Neural progenitor cell (in vitro differentiated cells): ENCODE measurements at regions not wholly inside any gene's neighbourhood (a gene's known extent, or its start where the extent isn't known, plus 50 kb on each side); places are given as distances from the start of the nearest gene placed in this dataset.

Source experiments
- DNase-seq: peaks from one replicate; pipeline ENCODE4 v3.0.0-alpha.2; 2016; ENCODE audit warnings: low spot score
- H2AFZ ChIP-seq: fragments of 200-600 bp; sonication (generic); replicated peaks from 2 replicates; pipeline ENCODE4 v1.6.1; 2016; ENCODE audit warnings: antibody characterized with exemption
- H3F3A ChIP-seq: fragments of 200-600 bp; sonication (generic); 2 replicates; pipeline ENCODE4 v1.6.1; 2016; ENCODE audit warnings: antibody characterized with exemption, low read depth
- H3K27ac ChIP-seq: fragments of 200-600 bp; sonication (generic); 2 replicates; pipeline ENCODE4 v1.5.1; 2016; ENCODE audit warnings: mild to moderate bottlenecking
- H3K27me3 ChIP-seq: fragments of 200-600 bp; sonication (generic); 2 replicates; pipeline ENCODE4 v1.6.1; 2016; ENCODE audit warnings: mild to moderate bottlenecking, moderate library complexity
- H3K36me3 ChIP-seq: fragments of 200-600 bp; sonication (generic); 2 replicates; pipeline ENCODE4 v1.5.1; 2016
- H3K4me1 ChIP-seq: fragments of 200-600 bp; sonication (generic); 2 replicates; pipeline ENCODE4 v1.6.1; 2016; ENCODE audit warnings: mixed run types
- H3K4me2 ChIP-seq: fragments of 200-600 bp; sonication (generic); 2 replicates; pipeline ENCODE4 v1.6.1; 2016
- H3K4me3 ChIP-seq: fragments of 200-600 bp; sonication (generic); 2 replicates; pipeline ENCODE4 v1.5.1; 2016
- H3K79me2 ChIP-seq: fragments of 200-600 bp; sonication (generic); 2 replicates; pipeline ENCODE4 v1.6.1; 2016; ENCODE audit warnings: low read depth
- H3K9ac ChIP-seq: fragments of 200-600 bp; sonication (generic); 2 replicates; pipeline ENCODE4 v1.6.1; 2016
- H3K9me3 ChIP-seq: fragments of 200-600 bp; sonication (generic); 2 replicates; pipeline ENCODE4 v1.5.1; 2016; ENCODE audit warnings: low read depth
- H4K20me1 ChIP-seq: fragments of 200-600 bp; sonication (generic); 2 replicates; pipeline ENCODE4 v1.6.1; 2016; ENCODE audit warnings: low read depth
- H3K27ac Mint-ChIP-seq: 3 replicates; pipeline ENCODE4 v1.8.0; 2021; ENCODE audit warnings: mixed read lengths
- H3K27me3 Mint-ChIP-seq: 2 replicates; pipeline ENCODE4 v1.8.0; 2022; ENCODE audit warnings: low read depth, mild to moderate bottlenecking, inconsistent platforms, moderate library complexity, mixed read lengths; ENCODE audit not compliant: insufficient read depth
- H3K36me3 Mint-ChIP-seq: 3 replicates; pipeline ENCODE4 v1.8.0; 2021; ENCODE audit warnings: mixed read lengths
- H3K4me1 Mint-ChIP-seq: 3 replicates; pipeline ENCODE4 v1.8.0; 2021; ENCODE audit warnings: mixed read lengths
- H3K4me3 Mint-ChIP-seq: 3 replicates; pipeline ENCODE4 v1.8.0; 2021; ENCODE audit warnings: mild to moderate bottlenecking, moderate library complexity, mixed read lengths
- H3K9me3 Mint-ChIP-seq: 3 replicates; pipeline ENCODE4 v1.8.0; 2020; ENCODE audit warnings: mixed read lengths
- EZH2 ChIP-seq: fragments of 200-600 bp; sonication (generic); IDR thresholded peaks from 2 replicates; pipeline ENCODE4 v1.6.1; 2017; ENCODE audit warnings: antibody characterized with exemption, mild to moderate bottlenecking, moderate library complexity
- EZH2phosphoT487 ChIP-seq: fragments of 200-600 bp; sonication (generic); IDR thresholded peaks from 2 replicates; pipeline ENCODE4 v1.6.1; 2017; ENCODE audit warnings: antibody characterized with exemption
- TF ChIP-seq, protein P1 (sequence below): fragments of 200-600 bp; sonication (generic); IDR thresholded peaks from 2 replicates; pipeline ENCODE4 v1.5.1; 2017; ENCODE audit warnings: antibody characterized with exemption, mild to moderate bottlenecking

DNA sequence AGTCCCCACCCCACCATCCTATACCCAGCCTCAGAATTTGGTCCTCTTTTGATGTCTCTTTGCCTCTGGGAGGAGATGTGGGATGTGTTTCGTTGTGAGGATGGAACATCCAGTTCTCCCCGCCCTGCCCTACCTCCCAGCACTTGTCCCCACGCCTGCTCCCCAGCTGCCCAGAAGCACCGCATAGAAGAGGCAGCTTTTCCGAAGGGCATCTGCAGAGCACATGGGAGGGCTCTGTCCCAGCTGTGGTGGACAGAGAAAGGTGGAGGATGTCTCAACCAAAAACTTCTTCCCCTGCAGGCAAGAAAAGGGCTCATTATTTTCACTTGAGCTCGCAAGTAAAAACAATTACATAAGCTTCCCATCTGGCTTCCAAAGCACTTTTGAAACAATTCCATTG is 302.6 kb downstream of the PCNX1 start:
- Histone ChIP-seq H3K9ac (no peak overlapping the region), H3F3A (peaks cover 8% of the 10 kb centered on the region), H3K4me2 (no peak overlapping the region), H2AFZ (peak overlapping the region; percentile 93), H3K27ac (peak overlapping the region; percentile 46), H3K4me1 (peaks cover 15% of the 10 kb centered on the region), H3K27me3 (no peaks in the 10 kb centered on the region), H3K9me3 (no peaks in the 10 kb centered on the region), H4K20me1 (no peaks in the 10 kb centered on the region), H3K4me3 (no peak overlapping the region), H3K36me3 (no peaks in the 10 kb centered on the region), H3K79me2 (no peaks in the 10 kb centered on the region)
- DNase-seq: no peak
- H3K27me3 Mint-ChIP-seq: peaks cover 2% of the 10 kb centered on the region
- no peak overlapping the region for H3K27ac Mint-ChIP-seq
- peaks cover 11% of the 10 kb centered on the region for H3K4me1 Mint-ChIP-seq
- no peak overlapping the region for H3K4me3 Mint-ChIP-seq
- H3K9me3 Mint-ChIP-seq: no peaks in the 10 kb centered on the region
- TF ChIP-seq, protein P1, sequence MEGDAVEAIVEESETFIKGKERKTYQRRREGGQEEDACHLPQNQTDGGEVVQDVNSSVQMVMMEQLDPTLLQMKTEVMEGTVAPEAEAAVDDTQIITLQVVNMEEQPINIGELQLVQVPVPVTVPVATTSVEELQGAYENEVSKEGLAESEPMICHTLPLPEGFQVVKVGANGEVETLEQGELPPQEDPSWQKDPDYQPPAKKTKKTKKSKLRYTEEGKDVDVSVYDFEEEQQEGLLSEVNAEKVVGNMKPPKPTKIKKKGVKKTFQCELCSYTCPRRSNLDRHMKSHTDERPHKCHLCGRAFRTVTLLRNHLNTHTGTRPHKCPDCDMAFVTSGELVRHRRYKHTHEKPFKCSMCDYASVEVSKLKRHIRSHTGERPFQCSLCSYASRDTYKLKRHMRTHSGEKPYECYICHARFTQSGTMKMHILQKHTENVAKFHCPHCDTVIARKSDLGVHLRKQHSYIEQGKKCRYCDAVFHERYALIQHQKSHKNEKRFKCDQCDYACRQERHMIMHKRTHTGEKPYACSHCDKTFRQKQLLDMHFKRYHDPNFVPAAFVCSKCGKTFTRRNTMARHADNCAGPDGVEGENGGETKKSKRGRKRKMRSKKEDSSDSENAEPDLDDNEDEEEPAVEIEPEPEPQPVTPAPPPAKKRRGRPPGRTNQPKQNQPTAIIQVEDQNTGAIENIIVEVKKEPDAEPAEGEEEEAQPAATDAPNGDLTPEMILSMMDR: no peak
- TF ChIP-seq EZH2phosphoT487 (no peak), EZH2 (no peak)
- H3K36me3 Mint-ChIP-seq: no peaks in the 10 kb centered on the region

DNA sequence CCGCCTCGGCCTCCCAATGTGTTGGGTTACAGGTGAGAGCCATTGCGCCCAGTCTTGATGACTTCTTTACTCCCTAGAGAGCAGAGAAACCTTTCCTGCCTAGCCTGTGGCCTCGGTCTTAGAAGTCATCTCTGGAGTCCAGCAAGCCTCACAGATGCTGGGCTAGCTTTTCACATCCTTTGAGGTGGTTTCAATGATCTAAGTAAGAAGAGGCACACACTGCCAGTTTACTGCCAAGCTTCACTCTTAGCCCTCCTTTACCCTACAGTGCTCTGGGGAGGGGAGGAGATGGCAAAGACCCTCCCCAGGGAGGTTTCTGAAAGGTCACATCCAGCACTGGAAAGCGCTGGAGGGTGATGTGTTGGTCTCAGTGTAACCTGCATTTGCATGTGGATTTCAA is 304.8 kb downstream of the PCNX1 start:
- no peak overlapping the region for H3K27ac ChIP-seq
- H3K27ac Mint-ChIP-seq: no peak overlapping the region
- no peaks in the 10 kb centered on the region for H4K20me1 ChIP-seq
- H3K4me2 ChIP-seq: peak overlapping the region; percentile 54
- no peak overlapping the region for H3K4me3 Mint-ChIP-seq
- peaks cover 8% of the 10 kb centered on the region for H3F3A ChIP-seq
- H3K4me1 ChIP-seq: peaks cover 15% of the 10 kb centered on the region
- peak overlapping the region; percentile 100 for H2AFZ ChIP-seq
- no peaks in the 10 kb centered on the region for H3K27me3 ChIP-seq
- H3K27me3 Mint-ChIP-seq: peaks cover 2% of the 10 kb centered on the region
- peaks cover 11% of the 10 kb centered on the region for H3K4me1 Mint-ChIP-seq
- H3K4me3 ChIP-seq: no peak overlapping the region
- no peak for TF ChIP-seq EZH2phosphoT487
- TF ChIP-seq, protein P1: no peak
- TF ChIP-seq EZH2: no peak
- no peaks in the 10 kb centered on the region for H3K36me3 ChIP-seq
- H3K79me2 ChIP-seq: no peaks in the 10 kb centered on the region
- H3K36me3 Mint-ChIP-seq: peaks cover 2% of the 10 kb centered on the region
- no peaks in the 10 kb centered on the region for H3K9me3 ChIP-seq
- peaks cover 5% of the 10 kb centered on the region for H3K9me3 Mint-ChIP-seq
- DNase-seq: no peak
- H3K9ac ChIP-seq: no peak overlapping the region

DNA sequence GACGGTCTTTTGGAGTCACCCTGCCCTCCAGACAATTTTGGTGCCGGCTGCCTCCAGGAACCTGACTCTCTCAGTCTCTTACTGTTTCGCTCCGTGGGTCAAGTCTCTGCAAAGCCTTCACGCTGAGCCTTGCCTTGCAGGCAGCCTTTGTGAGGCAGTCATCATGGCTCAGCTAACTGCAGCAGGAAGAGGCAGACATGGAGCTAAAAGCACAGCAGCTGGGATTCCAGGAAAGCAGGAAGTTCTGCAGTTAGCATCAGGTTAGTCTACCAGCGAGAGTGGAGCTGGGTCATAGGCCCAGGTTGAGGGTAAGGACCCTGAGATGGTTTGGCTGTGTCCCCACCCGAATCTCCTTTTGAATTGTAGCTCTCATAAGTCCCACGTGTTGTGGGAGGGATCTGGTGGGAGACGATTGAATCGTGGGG is 305.4 kb downstream of the PCNX1 start:
- peaks cover 15% of the 10 kb centered on the region for H3K4me1 ChIP-seq
- H3K27me3 Mint-ChIP-seq: peaks cover 2% of the 10 kb centered on the region
- TF ChIP-seq, protein P1: no peak
- TF ChIP-seq EZH2phosphoT487: no peak
- no peak for TF ChIP-seq EZH2
- no peak overlapping the region for H3K27ac ChIP-seq
- no peak overlapping the region for H3K4me3 Mint-ChIP-seq
- no peaks in the 10 kb centered on the region for H3K36me3 ChIP-seq
- peaks cover 4% of the 10 kb centered on the region for H3K36me3 Mint-ChIP-seq
- peak overlapping the region; percentile 27 for H3K27ac Mint-ChIP-seq
- no peak overlapping the region for H3K4me3 ChIP-seq
- H3K9ac ChIP-seq: no peak overlapping the region
- no peaks in the 10 kb centered on the region for H4K20me1 ChIP-seq
- peak overlapping the region; percentile 100 for H2AFZ ChIP-seq
- peaks cover 10% of the 10 kb centered on the region for H3K9me3 Mint-ChIP-seq
- peak; percentile 30 for DNase-seq
- H3K4me2 ChIP-seq: peak overlapping the region; percentile 54
- peaks cover 8% of the 10 kb centered on the region for H3F3A ChIP-seq
- no peaks in the 10 kb centered on the region for H3K27me3 ChIP-seq
- no peaks in the 10 kb centered on the region for H3K9me3 ChIP-seq
- peaks cover 11% of the 10 kb centered on the region for H3K4me1 Mint-ChIP-seq
- no peaks in the 10 kb centered on the region for H3K79me2 ChIP-seq
